T follicular helper cell (primary cell): ENCODE measurements at regions not wholly inside any gene's neighbourhood (a gene's known extent, or its start where the extent isn't known, plus 50 kb on each side); places are given as distances from the start of the nearest gene placed in this dataset.
"Not testable (repeated sequence)": the region's sequence is repeated elsewhere in the genome, so short reads cannot be mapped to it uniquely, and the experiment has no call there.

ENCODE experiments used
- DNase-seq: peaks from one replicate; pipeline ENCODE4 v3.0.0-alpha.2; 2020; ENCODE audit warnings: low read depth

DNA sequence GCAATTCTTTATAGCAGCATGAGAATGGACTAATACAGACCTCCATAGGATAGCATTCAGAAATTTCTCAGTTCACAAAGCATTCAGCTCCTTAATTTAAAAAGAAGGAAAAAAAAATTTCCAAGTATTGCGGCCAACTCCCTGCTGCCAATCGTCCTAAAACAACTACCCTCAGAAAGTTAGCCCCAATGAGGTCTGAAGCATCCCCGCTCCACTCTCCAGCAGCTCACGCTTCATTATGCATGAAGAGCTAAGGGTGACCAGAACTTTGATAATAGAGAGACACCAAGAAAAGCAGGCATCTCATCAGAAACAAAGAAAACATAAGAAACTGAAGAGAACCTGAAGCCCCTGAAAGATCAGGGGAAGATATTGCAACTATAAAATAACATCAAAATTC, 172.8 kb upstream of the NUDT4 start:
- DNase-seq = no peak

GRCh38 chr12:93205361-93205760, 172.4 kb upstream of the NUDT4 start:
- no peak for DNase-seq

GRCh38 chr12:93208011-93208410, 169.7 kb upstream of the NUDT4 start:
- no peak for DNase-seq

GRCh38 chr12:93214523-93215289, 163.0 kb upstream of the NUDT4 start:
- DNase-seq = no peak

DNA sequence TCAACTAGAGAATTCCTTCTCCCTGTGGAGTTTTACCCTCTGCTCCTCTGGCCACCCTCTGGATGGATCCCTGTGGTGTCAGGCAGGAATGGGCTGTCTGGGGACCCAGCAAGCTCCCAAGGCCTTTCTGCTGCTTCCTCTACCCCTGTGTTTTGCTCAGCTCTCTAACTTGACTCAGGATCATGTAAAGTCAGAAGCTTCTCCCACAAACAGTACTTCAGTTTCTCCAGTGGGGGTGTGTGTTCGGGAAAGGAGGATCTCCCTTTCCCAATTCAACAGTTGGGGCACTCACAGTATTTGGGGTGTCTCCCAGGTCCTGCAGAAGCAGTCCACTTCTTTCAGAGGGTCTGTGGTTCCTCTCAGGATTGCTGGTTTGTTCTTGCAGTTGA, 162.4 kb upstream of the NUDT4 start:
- DNase-seq = no peak

- DNase-seq = no peak
Observed at GRCh38 chr12:93219947-93220346, 157.8 kb upstream of the NUDT4 start.

DNA sequence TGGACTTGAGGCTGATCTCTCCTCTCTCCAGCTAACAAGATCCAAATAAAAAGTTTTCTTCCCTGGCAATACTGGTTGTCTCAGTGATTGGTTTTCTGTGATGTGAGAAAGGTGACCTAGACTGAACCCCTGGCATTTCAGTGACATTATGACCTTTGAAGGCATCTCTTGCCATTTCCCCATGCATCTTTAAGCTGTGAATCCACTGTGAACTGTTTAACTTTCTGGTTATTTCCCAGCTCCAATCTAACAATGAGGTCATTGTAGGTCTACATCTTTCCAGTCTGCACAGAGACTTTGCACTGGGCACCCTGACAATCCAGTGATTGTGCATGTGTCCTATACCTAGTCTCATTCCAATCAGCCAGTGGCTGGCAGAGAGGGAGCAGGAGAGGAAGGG, 155.9 kb upstream of the NUDT4 start:
- no peak for DNase-seq

GRCh38 chr12:93223440-93224426, 154.0 kb upstream of the NUDT4 start:
- DNase-seq = no peak

DNA sequence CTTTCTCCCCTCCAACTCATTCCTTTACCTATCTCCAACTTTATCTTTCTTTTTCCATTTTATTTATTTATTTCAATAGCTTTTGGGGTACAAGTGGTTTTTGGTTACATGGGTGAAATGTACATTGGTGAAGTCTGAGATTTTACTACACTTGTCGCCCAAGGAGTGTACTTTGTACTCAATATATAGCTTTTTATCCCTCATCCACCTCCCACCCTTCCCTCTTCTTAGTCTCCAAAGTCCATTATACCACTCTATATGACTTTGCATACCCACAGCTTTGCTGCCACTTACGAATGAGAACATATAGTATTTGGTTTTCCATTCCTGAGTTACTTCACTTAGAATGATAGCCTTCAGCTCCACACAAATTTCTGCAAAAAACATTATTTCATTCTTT, 152.6 kb upstream of the NUDT4 start:
- DNase-seq = no peak

DNA sequence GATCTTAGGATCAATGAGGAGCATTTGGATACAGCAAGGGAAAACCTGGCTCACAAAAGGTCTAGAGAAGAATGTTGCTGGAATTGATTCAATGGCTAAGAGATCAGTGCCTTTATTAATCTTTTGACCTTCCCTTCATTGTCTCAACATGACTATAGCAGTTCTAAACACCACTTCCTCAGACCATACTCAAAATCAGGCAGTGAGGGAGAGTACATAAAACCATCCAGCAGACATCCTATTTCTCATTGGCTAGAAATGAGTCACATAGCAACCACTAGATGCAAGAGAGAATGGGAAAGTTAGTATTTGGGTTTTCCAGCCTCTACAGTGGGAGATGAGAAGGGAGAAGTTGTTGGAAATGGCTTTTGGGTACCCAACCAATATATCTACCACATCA, 151.4 kb upstream of the NUDT4 start:
- DNase-seq = no peak

DNA sequence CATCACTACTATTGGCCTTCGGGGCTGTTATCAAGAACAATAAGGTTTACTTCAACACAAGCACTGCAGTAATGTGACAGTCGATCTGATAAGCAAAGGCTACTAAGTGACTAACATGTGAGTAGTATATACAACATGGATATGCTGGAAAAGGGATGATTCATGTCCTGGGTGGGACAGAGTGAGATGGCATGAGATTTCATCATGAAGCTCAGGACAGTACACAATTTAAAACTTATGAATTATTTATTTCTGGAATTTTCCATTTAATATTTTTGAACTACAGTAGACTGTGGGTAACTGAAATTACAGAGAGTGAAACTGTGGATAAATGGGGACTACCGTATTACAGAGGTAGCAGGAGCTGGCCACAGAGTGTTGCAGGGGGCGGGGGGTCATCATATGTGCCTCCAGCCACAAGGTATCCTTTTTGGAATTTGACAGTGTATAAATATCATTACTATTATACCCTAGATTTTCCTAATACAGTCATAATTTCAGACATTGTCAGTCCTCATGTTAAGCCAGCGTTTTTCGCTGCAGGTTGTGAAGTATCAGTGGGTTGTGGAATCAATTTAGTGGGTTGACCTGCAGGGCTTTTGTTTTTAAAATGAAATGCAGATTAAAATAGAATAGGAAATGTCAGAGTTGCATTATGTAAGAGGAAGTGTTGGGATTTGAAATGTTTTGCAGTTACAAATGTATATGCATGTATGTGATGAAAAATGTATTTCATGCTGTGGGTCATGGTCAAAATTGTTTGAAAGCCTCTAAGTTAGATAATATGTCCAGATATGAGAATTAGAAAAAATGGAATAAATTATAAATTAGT, 148.0 kb upstream of the NUDT4 start:
- no peak for DNase-seq

- no peak for DNase-seq
Observed at GRCh38 chr12:93230326-93230720, 147.4 kb upstream of the NUDT4 start.

DNA sequence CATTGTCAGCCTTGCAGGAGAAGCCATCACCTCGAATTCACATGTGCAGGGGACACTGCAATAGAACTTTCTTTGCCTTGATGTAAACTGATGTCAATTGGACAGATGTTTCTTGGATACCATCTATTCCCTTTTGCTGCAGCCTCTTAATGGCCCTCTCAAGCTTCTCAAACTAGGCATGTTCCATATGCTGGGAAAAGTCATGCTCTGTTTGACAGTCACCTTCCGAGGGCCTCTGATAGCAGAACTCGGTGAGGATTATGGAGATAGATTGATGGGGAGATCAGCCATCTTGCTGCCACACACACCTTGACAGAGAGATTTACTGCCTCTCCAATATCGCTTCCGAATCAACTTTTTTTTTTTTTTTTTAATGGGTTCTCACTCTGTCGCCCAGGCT, 145.8 kb upstream of the NUDT4 start:
- no peak for DNase-seq

DNA sequence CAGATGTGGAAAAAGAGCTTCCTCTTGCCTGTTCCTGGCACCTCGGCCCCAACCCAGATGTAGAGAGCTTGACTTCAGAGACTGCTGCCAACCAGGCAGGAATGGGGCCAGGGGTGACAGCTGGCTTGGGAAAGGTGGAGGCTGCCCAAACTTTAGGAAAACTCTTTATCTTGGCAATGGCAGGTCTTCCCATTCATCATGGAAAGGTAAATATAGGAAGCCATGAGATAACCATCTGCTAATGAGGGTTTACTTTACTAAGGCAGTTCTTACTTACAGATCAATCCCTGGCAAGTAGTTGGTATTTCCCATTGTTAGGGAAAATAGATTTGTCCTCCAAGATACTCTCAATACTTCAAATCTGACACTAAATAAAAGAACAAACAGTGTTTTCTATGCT, 143.1 kb upstream of the NUDT4 start:
- DNase-seq = no peak

GRCh38 chr12:93235881-93236280, 141.8 kb upstream of the NUDT4 start:
- DNase-seq = no peak

- DNase-seq = no peak
Observed at GRCh38 chr12:93237235-93237915, 140.3 kb upstream of the NUDT4 start.

DNA sequence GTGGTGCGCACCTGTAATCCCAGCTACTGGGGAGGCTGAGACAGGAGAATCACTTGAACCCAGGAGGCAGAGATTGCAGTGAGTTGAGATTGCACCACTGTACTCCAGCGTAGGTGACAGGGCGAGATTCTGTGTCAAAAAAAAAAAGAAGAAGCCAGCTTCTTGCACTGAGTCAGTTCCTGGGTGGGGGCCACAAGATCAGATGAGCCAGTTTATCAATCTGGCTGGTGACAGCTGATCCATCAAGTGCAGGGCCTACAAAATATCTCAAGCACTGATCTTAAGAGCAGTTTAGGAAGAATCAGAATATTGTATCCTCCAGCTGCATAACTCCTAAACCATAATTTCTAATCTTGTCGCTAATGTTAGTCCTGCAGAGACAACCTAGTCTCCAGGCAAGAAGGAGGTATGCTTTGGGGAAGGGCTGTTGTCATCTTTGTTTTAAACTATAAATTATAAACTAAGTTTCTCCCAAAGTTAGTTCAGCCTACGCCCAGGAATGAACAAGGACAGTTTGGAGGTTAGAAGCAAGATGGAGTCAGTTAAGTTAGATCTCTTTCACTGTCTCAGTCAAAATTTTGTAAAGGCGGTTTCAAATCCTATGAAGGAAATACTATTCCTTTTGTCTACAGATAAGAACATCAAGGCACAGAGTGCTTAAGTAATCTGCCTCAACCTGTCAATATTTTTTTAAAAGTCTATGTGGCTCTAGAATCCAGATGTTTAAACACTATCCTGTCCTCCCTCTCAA, 139.0 kb upstream of the NUDT4 start:
- DNase-seq = not testable (repeated sequence)

DNA sequence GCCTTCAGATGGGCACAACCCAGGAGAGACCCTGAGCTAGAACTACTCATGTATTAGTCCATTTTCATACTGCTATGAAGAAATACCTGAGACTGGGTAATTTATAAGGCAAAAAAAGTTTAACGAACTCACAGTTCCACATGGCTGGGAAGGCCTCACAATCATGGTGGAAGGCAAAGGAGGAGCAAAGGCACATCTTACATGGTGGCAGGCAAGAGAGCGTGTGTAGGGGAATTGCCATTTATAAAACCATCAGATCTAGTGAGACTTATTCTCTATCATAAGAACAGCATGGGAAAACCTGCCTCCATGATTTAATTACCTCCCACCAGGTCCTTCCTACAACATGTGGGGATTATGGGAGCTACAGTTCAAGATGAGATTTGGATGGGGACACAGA, 137.9 kb upstream of the NUDT4 start:
- DNase-seq = not testable (repeated sequence)

GRCh38 chr12:93242154-93242972, 135.4 kb upstream of the NUDT4 start:
- DNase-seq = no peak

GRCh38 chr12:93243382-93243688, 134.4 kb upstream of the NUDT4 start:
- DNase-seq = no peak
